ENCODE measurements at regions not wholly inside any gene's neighbourhood (a gene's known extent, or its start where the extent isn't known, plus 50 kb on each side); places are given as distances from the start of the nearest gene placed in this dataset.

GRCh38 chr5:103414604-103415003, 148.0 kb downstream of the NUDT12 start:
- TF ChIP-seq CTCF (IDR thresholded peaks at IDR 0.05) (no peak), POLR2A (IDR thresholded peaks at IDR 0.05) (no peak)
